ENCODE measurements at regions not wholly inside any gene's neighbourhood (a gene's known extent, or its start where the extent isn't known, plus 50 kb on each side); places are given as distances from the start of the nearest gene placed in this dataset.

- TF ChIP-seq CTCF (IDR thresholded peaks at IDR 0.05) (no peak), ZFX (IDR thresholded peaks at IDR 0.05; ENCODE audit: borderline replicate concordance) (no peak)
These were observed 344.9 kb upstream of the TNRC6C start for GRCh38 chr17:77613627-77614026.

All from 22Rv1 (cell line).